ENCODE measurements at regions not wholly inside any gene's neighbourhood (a gene's known extent, or its start where the extent isn't known, plus 50 kb on each side); places are given as distances from the start of the nearest gene placed in this dataset.

- no peak for DNase-seq
- H3K9ac ChIP-seq (ENCODE audit: low read length), result no peak overlapping the region
- no peak overlapping the region for H3K27ac ChIP-seq (ENCODE audit: low read length)
- no peaks in the 10 kb centered on the region for H3K4me1 ChIP-seq (ENCODE audit: low read length)
- H4K20me1 ChIP-seq (ENCODE audit: insufficient read depth, low read length), result no peaks in the 10 kb centered on the region
- H3K79me2 ChIP-seq (ENCODE audit: low read length), result no peaks in the 10 kb centered on the region
- no peak overlapping the region for H2AFZ ChIP-seq (ENCODE audit: low read length)
- H3K9me3 ChIP-seq (replicated peaks; ENCODE audit: insufficient read depth, low read length), result no peaks in the 10 kb centered on the region
- no peaks in the 10 kb centered on the region for H3K27me3 ChIP-seq (replicated peaks; ENCODE audit: insufficient read depth, low read length)
- no peak overlapping the region for H3K4me3 ChIP-seq (ENCODE audit: low read length)
- no peaks in the 10 kb centered on the region for H3K36me3 ChIP-seq (replicated peaks; ENCODE audit: insufficient read depth, low read length)
- no peak overlapping the region for H3K4me2 ChIP-seq (ENCODE audit: low read depth, low read length)
- no peaks in the 10 kb centered on the region for H3K9me2 ChIP-seq (replicated peaks; ENCODE audit: insufficient read depth, low read length)
- H3F3A ChIP-seq (ENCODE audit: insufficient read depth, low read length), result no peaks in the 10 kb centered on the region
- no peak for TF ChIP-seq CTCF (IDR thresholded peaks at IDR 0.05; ENCODE audit: low read length)
These were observed 149.9 kb upstream of the COPS8 start for GRCh38 chr2:236935631-236936445.

DNA sequence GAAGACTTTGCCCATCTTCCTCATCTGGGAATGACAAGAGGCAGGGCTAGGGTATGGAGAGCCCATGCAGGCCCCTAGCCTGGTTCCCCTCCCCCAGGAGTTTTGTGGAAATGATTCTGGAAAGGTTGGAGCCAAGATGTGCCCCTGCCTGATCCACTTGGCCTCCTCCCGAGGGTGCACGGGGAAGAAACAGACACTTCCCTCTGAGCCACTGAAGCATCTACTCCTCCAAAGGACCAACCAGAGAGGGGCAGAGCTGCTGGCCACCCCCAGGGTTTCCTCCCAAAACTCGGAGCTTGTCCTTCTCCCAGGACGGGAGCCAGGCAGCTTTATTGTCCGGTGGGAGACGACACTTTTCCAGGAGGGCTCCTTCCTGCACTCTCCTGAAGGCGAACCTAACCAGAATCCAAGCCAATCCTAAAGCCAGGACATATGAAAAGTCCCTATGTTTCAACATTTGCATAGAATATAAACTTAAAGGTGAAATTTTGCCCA is 149.2 kb upstream of the COPS8 start:
- Histone ChIP-seq H3K9me2 (replicated peaks; ENCODE audit: insufficient read depth, low read length) (no peaks in the 10 kb centered on the region), H3K4me3 (ENCODE audit: low read length) (no peak overlapping the region), H3K4me1 (ENCODE audit: low read length) (no peaks in the 10 kb centered on the region), H3F3A (ENCODE audit: insufficient read depth, low read length) (no peaks in the 10 kb centered on the region), H3K79me2 (ENCODE audit: low read length) (no peaks in the 10 kb centered on the region), H3K9ac (ENCODE audit: low read length) (no peak overlapping the region), H3K36me3 (replicated peaks; ENCODE audit: insufficient read depth, low read length) (no peaks in the 10 kb centered on the region), H3K27me3 (replicated peaks; ENCODE audit: insufficient read depth, low read length) (no peaks in the 10 kb centered on the region), H3K9me3 (replicated peaks; ENCODE audit: insufficient read depth, low read length) (no peaks in the 10 kb centered on the region), H4K20me1 (ENCODE audit: insufficient read depth, low read length) (no peaks in the 10 kb centered on the region), H3K4me2 (ENCODE audit: low read depth, low read length) (no peak overlapping the region), H3K27ac (ENCODE audit: low read length) (no peak overlapping the region), H2AFZ (ENCODE audit: low read length) (no peak overlapping the region)
- DNase-seq, result no peak
- TF ChIP-seq CTCF (IDR thresholded peaks at IDR 0.05; ENCODE audit: low read length), result no peak

DNA sequence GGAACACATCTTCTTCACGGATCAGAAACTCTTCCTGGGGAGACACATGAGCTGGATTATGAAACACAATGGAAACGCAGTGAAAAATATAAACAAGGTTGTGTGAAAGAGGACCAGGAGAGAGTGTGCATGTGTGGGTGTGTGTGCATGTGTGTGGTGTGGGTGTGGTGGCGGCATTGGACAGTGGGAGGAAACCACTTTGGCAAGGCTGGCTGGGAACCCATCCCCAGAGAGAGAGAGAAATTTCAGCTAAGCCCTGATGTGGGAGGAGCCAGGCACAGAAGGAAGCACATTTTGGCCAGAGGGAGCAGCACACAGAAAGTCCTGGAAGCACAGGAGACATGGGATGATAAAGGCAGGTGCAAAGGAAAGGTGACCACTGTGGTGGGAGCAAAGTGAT is 147.6 kb upstream of the COPS8 start:
- Histone ChIP-seq H3K9me2 (replicated peaks; ENCODE audit: insufficient read depth, low read length) (no peaks in the 10 kb centered on the region), H3K9ac (ENCODE audit: low read length) (no peak overlapping the region), H3F3A (ENCODE audit: insufficient read depth, low read length) (no peaks in the 10 kb centered on the region), H4K20me1 (ENCODE audit: insufficient read depth, low read length) (no peaks in the 10 kb centered on the region), H2AFZ (ENCODE audit: low read length) (no peak overlapping the region), H3K36me3 (replicated peaks; ENCODE audit: insufficient read depth, low read length) (no peaks in the 10 kb centered on the region), H3K27me3 (replicated peaks; ENCODE audit: insufficient read depth, low read length) (no peaks in the 10 kb centered on the region), H3K4me3 (ENCODE audit: low read length) (no peak overlapping the region), H3K4me2 (ENCODE audit: low read depth, low read length) (no peak overlapping the region), H3K79me2 (ENCODE audit: low read length) (no peaks in the 10 kb centered on the region), H3K4me1 (ENCODE audit: low read length) (no peaks in the 10 kb centered on the region), H3K9me3 (replicated peaks; ENCODE audit: insufficient read depth, low read length) (no peaks in the 10 kb centered on the region), H3K27ac (ENCODE audit: low read length) (no peak overlapping the region)
- no peak for TF ChIP-seq CTCF (IDR thresholded peaks at IDR 0.05; ENCODE audit: low read length)
- no peak for TF ChIP-seq EZH2 (optimal IDR thresholded peaks at IDR 0.05; ENCODE audit: low read depth, low read length)
- no peak for TF ChIP-seq EZH2phosphoT487 (IDR thresholded peaks at IDR 0.05; ENCODE audit: low read length)
- DNase-seq, result no peak
